ENCODE measurements at regions not wholly inside any gene's neighbourhood (a gene's known extent, or its start where the extent isn't known, plus 50 kb on each side); places are given as distances from the start of the nearest gene placed in this dataset.
"Not testable (repeated sequence)": the region's sequence is repeated elsewhere in the genome, so short reads cannot be mapped to it uniquely, and the experiment has no call there.

DNA sequence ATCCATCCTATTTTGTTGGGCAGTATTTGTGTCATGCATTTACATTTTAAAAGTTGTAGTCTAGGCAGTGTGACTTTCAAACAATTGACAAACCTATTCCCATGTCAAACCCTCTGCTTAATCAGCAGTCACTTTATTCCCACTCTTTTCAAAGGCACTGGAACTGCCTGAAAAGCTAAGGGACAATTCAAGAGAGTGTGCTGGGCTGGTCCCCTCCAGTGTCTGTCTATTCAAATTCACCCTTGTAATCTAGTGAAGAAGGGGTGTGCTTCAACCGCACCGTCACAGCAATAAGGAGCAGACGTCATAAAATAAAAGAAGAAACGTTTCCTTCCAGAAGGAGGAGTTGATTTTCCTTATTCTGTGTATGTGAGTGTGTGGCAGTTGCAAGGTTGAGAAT, 197.0 kb upstream of the MAD2L1 start (continued):
- TF ChIP-seq, protein P1, sequence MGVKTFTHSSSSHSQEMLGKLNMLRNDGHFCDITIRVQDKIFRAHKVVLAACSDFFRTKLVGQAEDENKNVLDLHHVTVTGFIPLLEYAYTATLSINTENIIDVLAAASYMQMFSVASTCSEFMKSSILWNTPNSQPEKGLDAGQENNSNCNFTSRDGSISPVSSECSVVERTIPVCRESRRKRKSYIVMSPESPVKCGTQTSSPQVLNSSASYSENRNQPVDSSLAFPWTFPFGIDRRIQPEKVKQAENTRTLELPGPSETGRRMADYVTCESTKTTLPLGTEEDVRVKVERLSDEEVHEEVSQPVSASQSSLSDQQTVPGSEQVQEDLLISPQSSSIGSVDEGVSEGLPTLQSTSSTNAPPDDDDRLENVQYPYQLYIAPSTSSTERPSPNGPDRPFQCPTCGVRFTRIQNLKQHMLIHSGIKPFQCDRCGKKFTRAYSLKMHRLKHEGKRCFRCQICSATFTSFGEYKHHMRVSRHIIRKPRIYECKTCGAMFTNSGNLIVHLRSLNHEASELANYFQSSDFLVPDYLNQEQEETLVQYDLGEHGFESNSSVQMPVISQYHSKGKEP (CRISPR knock-in tag; IDR thresholded peaks at IDR 0.05): no peak
- TF ChIP-seq ISX (CRISPR knock-in tag; conservative IDR thresholded peaks at IDR 0.05) (no peak), NR2F6 (IDR thresholded peaks at IDR 0.05) (no peak), NR2F6 (CRISPR knock-in tag; IDR thresholded peaks at IDR 0.05) (no peak)

- Histone ChIP-seq H3K4me2 (ENCODE audit: low read depth, low read length) (no peak overlapping the region), H3K36me3 (replicated peaks in 1 of 2; ENCODE audit: control insufficient read depth in 1 of 2, insufficient read depth in 2 of 2, low read length in 2 of 2) (no peaks in the 10 kb centered on the region), H4K20me1 (ENCODE audit: insufficient read depth, low read length) (no peaks in the 10 kb centered on the region), H3K4me1 (ENCODE audit: insufficient read depth, low read length) (no peaks in the 10 kb centered on the region), H3K9me3 (ENCODE audit: low read length) (no peaks in the 10 kb centered on the region), H3K27me3 (ENCODE audit: control insufficient read depth in 1 of 2, insufficient read depth in 2 of 2, low read length in 2 of 2) (no peaks in the 10 kb centered on the region), H3K27ac (ENCODE audit: extremely low read length, insufficient read depth, low read length) (no peak overlapping the region), H3K79me2 (ENCODE audit: insufficient read depth, low read length) (no peaks in the 10 kb centered on the region), H2AFZ (ENCODE audit: low read length) (no peak overlapping the region), H3K4me3 (replicated peaks in 1 of 3; ENCODE audit: insufficient read depth in 1 of 3, low read depth in 2 of 3, low read length in 3 of 3) (no peak overlapping the region), H3K9ac (ENCODE audit: insufficient read depth, low read depth, low read length) (no peak overlapping the region)
- no TSS peak for BruUV-seq (replicated peaks)
- in situ Hi-C loops (cut with HindIII; ENCODE audit: extremely low pct_ligation_motif_present, low pct_unique_long_range_greater_than_20kb) (no loop called here), intact Hi-C loops (cut with micrococcal nuclease; ENCODE audit: unreplicated experiment) (no loop called here)
- 47% methylated on average over 6 of the region's 6 CpGs for WGBS (ENCODE audit: low lambda C conversion rate)
- TF ChIP-seq CEBPB (IDR thresholded peaks at IDR 0.05; ENCODE audit: borderline replicate concordance, low read depth, low read length) (peak; percentile 42; the same call in 1 of the 2 replicates), KDM6A (CRISPR knock-in tag; IDR thresholded peaks at IDR 0.05; ENCODE audit: low read depth) (no peak)
- ChIA-PET POLR2A (no interaction called here), CTCF (ENCODE audit: low intra/inter-chr PET ratio, low total read pairs) (no interaction called here)
- DNase-seq (ENCODE audit: low spot score): no peak
- no peak for FAIRE-seq
- no peak for ATAC-seq
Measured at GRCh38 chr4:120261117-120261516, 194.5 kb upstream of the MAD2L1 start.

DNA sequence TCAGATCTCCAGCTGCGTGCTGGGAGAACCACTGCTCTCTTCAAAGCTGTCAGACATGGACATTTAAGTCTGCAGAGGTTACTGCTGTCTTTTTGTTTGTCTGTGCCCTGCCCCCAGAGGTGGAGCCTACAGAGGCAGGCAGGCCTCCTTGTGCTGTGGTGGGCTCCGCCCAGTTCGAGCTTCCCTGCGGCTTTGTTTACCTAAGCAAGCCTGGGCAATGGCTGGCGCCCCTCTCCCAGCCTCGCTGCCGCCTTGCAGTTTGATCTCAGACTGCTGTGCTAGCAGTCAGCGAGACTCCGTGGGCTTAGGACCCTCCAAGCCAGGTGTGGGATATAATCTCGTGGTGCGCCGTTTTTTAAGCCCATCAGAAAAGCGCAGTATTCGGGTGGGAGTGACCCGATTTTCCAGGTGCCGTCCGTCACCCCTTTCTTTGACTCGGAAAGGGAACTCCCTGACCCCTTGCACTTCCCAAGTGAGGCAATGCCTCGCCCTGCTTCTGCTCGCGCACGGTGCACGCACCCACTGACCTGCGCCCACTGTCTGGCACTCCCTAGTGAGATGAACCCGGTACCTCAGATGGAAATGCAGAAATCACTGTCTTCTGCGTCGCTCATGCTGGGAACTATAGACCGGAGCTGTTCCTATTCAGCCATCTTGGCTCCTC, 189.6 kb upstream of the MAD2L1 start:
- H2AFZ ChIP-seq (ENCODE audit: low read length); intact Hi-C loops (cut with micrococcal nuclease; ENCODE audit: unreplicated experiment); POLR2A ChIA-PET; H4K20me1 ChIP-seq (ENCODE audit: insufficient read depth, low read length); H3K36me3 ChIP-seq (replicated peaks in 1 of 2; ENCODE audit: control insufficient read depth in 1 of 2, insufficient read depth in 2 of 2, low read length in 2 of 2); H3K27ac ChIP-seq (ENCODE audit: extremely low read length, insufficient read depth, low read length); H3K79me2 ChIP-seq (ENCODE audit: insufficient read depth, low read length); H3K9me3 ChIP-seq (ENCODE audit: low read length); FAIRE-seq; CTCF ChIA-PET (ENCODE audit: low intra/inter-chr PET ratio, low total read pairs); in situ Hi-C loops (cut with HindIII; ENCODE audit: extremely low pct_ligation_motif_present, low pct_unique_long_range_greater_than_20kb); H3K27me3 ChIP-seq (ENCODE audit: control insufficient read depth in 1 of 2, insufficient read depth in 2 of 2, low read length in 2 of 2); H3K4me1 ChIP-seq (ENCODE audit: insufficient read depth, low read length); ATAC-seq; BruUV-seq (replicated peaks); H3K9ac ChIP-seq (ENCODE audit: insufficient read depth, low read depth, low read length); TF ChIP-seq FOXA1 (IDR thresholded peaks at IDR 0.05): not testable (repeated sequence)
- Histone ChIP-seq H3K4me3 (replicated peaks in 1 of 3; ENCODE audit: insufficient read depth in 1 of 3, low read depth in 2 of 3, low read length in 3 of 3) (peak overlapping the region in 1 of 3 experiments; percentile 26; a peak in 1 of 6 replicates), H3K4me2 (ENCODE audit: low read depth, low read length) (peak overlapping the region; percentile 32; the same call in 1 of the 2 replicates)
- TF ChIP-seq FOXA3 (CRISPR knock-in tag; IDR thresholded peaks at IDR 0.05) (0 out of 2 replicates have a peak, but pooled peaks have one; percentile 21), FOXA1 (CRISPR knock-in tag; IDR thresholded peaks at IDR 0.05) (peak; percentile 74), ARID5B (CRISPR knock-in tag; IDR thresholded peaks at IDR 0.05) (0 out of 2 replicates have a peak, but pooled peaks have one; percentile 15)
- peak; percentile 21 for DNase-seq (ENCODE audit: low spot score)
- WGBS (ENCODE audit: low lambda C conversion rate): 57% methylated on average over 4 of the region's 28 CpGs

Measured in HepG2 (cell line).